Natural killer cell (primary cell): ENCODE measurements at regions not wholly inside any gene's neighbourhood (a gene's known extent, or its start where the extent isn't known, plus 50 kb on each side); places are given as distances from the start of the nearest gene placed in this dataset.

ENCODE experiments used
- ATAC-seq, 3 donors: fragments of 150-1000 bp in 2 of 3; fragments of 200-7000 bp in 1 of 3; cut with Tn5 transposase; 1 replicate in 1 of 3; 2 replicates in 2 of 3; pipeline ENCODE4 v1.10.0; 2021; ENCODE audit warnings: mild to moderate bottlenecking in 2 of 3, moderate library complexity in 2 of 3
- DNase-seq, 2 donors: peaks; one replicate each; pipeline versions ENCODE4 v3.0.0 to v3.0.0-alpha.2; 2013 to 2021; ENCODE audit warnings: mixed read lengths in 1 of 2
- H3K27ac ChIP-seq: one replicate; pipeline ENCODE4 v1.5.1; 2013; ENCODE audit warnings: mild to moderate bottlenecking, low read length
- H3K27me3 ChIP-seq: one replicate; pipeline ENCODE4 v1.6.1; 2013; ENCODE audit warnings: low read length; ENCODE audit not compliant: control insufficient read depth, insufficient read depth
- H3K36me3 ChIP-seq: one replicate; pipeline ENCODE4 v1.6.1; 2013; ENCODE audit warnings: low read length; ENCODE audit not compliant: control insufficient read depth, insufficient read depth
- H3K4me1 ChIP-seq: one replicate; pipeline ENCODE4 v1.6.1; 2013; ENCODE audit warnings: low read length; ENCODE audit not compliant: control insufficient read depth, insufficient read depth
- H3K4me3 ChIP-seq: one replicate; pipeline ENCODE4 v1.5.1; 2013; ENCODE audit warnings: low read length
- H3K9me3 ChIP-seq: one replicate; pipeline ENCODE4 v1.6.1; 2013; ENCODE audit warnings: low read length; ENCODE audit not compliant: control insufficient read depth, insufficient read depth
- H3K27ac Mint-ChIP-seq, 2 donors: one replicate each; pipeline ENCODE4 v1.8.0; 2022; ENCODE audit warnings: mild to moderate bottlenecking in 2 of 2, mixed read lengths in 2 of 2, moderate library complexity in 1 of 2
- H3K27me3 Mint-ChIP-seq, 2 donors: one replicate each; pipeline ENCODE4 v1.8.0; 2022; ENCODE audit warnings: low read depth in 2 of 2, mixed read lengths in 2 of 2
- H3K36me3 Mint-ChIP-seq: one replicate; pipeline ENCODE4 v1.8.0; 2022; ENCODE audit warnings: mixed read lengths
- H3K4me1 Mint-ChIP-seq, 2 donors: one replicate each; pipeline ENCODE4 v1.8.0; 2022; ENCODE audit warnings: mixed read lengths in 2 of 2
- H3K4me3 Mint-ChIP-seq: one replicate; pipeline ENCODE4 v1.8.0; 2022; ENCODE audit warnings: mild to moderate bottlenecking, moderate library complexity, mixed read lengths
- H3K9me3 Mint-ChIP-seq, 2 donors: one replicate each; pipeline ENCODE4 v1.8.0; 2022; ENCODE audit warnings: mixed read lengths in 2 of 2
- CTCF ChIP-seq: fragments of 200-600 bp; IDR thresholded peaks from one replicate; pipeline ENCODE4 v1.8.0; 2022; ENCODE audit warnings: antibody characterized with exemption
- WGBS: methylation state at CpG from one replicate; pipeline ENCODE4 v1.1.7; 2013; ENCODE audit warnings: missing lambda C conversion rate; ENCODE audit not compliant: insufficient coverage; 5-methylcytosine and 5-hydroxymethylcytosine counted together
- intact Hi-C: fragments of 100-400 bp; cut with micrococcal nuclease; formaldehyde crosslinking; loops from one replicate; pipeline ENCODE4 v1.14.2; 2022

GRCh38 chr21:19878133-19878532 is 1120.1 kb upstream of the NCAM2 start:
- Histone ChIP-seq H3K9me3 (no peaks in the 10 kb centered on the region), H3K4me1 (no peaks in the 10 kb centered on the region), H3K4me3 (no peak overlapping the region), H3K36me3 (no peaks in the 10 kb centered on the region), H3K27me3 (no peaks in the 10 kb centered on the region), H3K27ac (no peak overlapping the region)
- DNase-seq (no peak), ATAC-seq (no peak)
- Mint-ChIP-seq H3K27me3 (no peaks in the 10 kb centered on the region), H3K4me3 (no peak overlapping the region), H3K27ac (no peak overlapping the region), H3K9me3 (peaks cover 0 to 3% of the 10 kb centered on the region in 2 donors), H3K36me3 (no peaks in the 10 kb centered on the region), H3K4me1 (no peaks in the 10 kb centered on the region)
- WGBS = 92% methylated on average over 2 of the region's 3 CpGs
- TF ChIP-seq CTCF = no peak
- intact Hi-C loops = no loop called here

GRCh38 chr21:19899645-19900044 is 1098.6 kb upstream of the NCAM2 start:
- ATAC-seq (no peak), DNase-seq (no peak)
- H3K9me3 Mint-ChIP-seq = peaks cover 2 to 12% of the 10 kb centered on the region in 2 donors
- Histone ChIP-seq H3K4me3 (no peak overlapping the region), H3K27me3 (no peaks in the 10 kb centered on the region), H3K36me3 (no peaks in the 10 kb centered on the region), H3K4me1 (no peaks in the 10 kb centered on the region), H3K27ac (no peak overlapping the region), H3K9me3 (peaks cover 7% of the 10 kb centered on the region)
- 92% methylated on average over 11 of the region's 11 CpGs for WGBS
- no peaks in the 10 kb centered on the region for H3K36me3 Mint-ChIP-seq
- intact Hi-C loops = no loop called here
- no peak overlapping the region for H3K27ac Mint-ChIP-seq
- H3K27me3 Mint-ChIP-seq = no peaks in the 10 kb centered on the region
- H3K4me3 Mint-ChIP-seq = no peak overlapping the region
- TF ChIP-seq CTCF = no peak
- H3K4me1 Mint-ChIP-seq = peaks cover 4 to 5% of the 10 kb centered on the region in 2 donors

GRCh38 chr21:19900149-19900548 is 1098.1 kb upstream of the NCAM2 start:
- H3K4me1 ChIP-seq = no peaks in the 10 kb centered on the region
- no peak for DNase-seq
- Mint-ChIP-seq H3K27me3 (no peaks in the 10 kb centered on the region), H3K4me3 (no peak overlapping the region), H3K4me1 (peaks cover 0 to under 1% of the 10 kb centered on the region in 2 donors), H3K27ac (no peak overlapping the region), H3K36me3 (no peaks in the 10 kb centered on the region), H3K9me3 (peaks cover 4 to 9% of the 10 kb centered on the region in 2 donors)
- H3K27ac ChIP-seq = no peak overlapping the region
- ATAC-seq = no peak
- TF ChIP-seq CTCF = no peak
- H3K4me3 ChIP-seq = no peak overlapping the region
- no peaks in the 10 kb centered on the region for H3K27me3 ChIP-seq
- peaks cover 7% of the 10 kb centered on the region for H3K9me3 ChIP-seq
- no peaks in the 10 kb centered on the region for H3K36me3 ChIP-seq
- intact Hi-C loops = no loop called here
- 97% methylated on average over 10 of the region's 10 CpGs for WGBS

- Mint-ChIP-seq H3K4me3 (peak overlapping the region; percentile 52), H3K27me3 (no peaks in the 10 kb centered on the region), H3K9me3 (peaks cover 0 to 2% of the 10 kb centered on the region in 2 donors), H3K36me3 (no peaks in the 10 kb centered on the region), H3K4me1 (peaks cover 6 to 22% of the 10 kb centered on the region in 2 donors), H3K27ac (no peak overlapping the region)
- H3K27ac ChIP-seq = no peak overlapping the region
- no peaks in the 10 kb centered on the region for H3K4me1 ChIP-seq
- intact Hi-C loops = no loop called here
- no peak overlapping the region for H3K4me3 ChIP-seq
- WGBS = no CpG with 5 or more reads among the region's 1 CpG
- no peak for DNase-seq
- TF ChIP-seq CTCF = no peak
- H3K27me3 ChIP-seq = no peaks in the 10 kb centered on the region
- ATAC-seq = peak in 2 of 3 donors; percentile 46 to 91
- no peaks in the 10 kb centered on the region for H3K9me3 ChIP-seq
- no peaks in the 10 kb centered on the region for H3K36me3 ChIP-seq
Measured at GRCh38 chr21:19908390-19908789, 1089.8 kb upstream of the NCAM2 start.
